ENCODE measurements at regions not wholly inside any gene's neighbourhood (a gene's known extent, or its start where the extent isn't known, plus 50 kb on each side); places are given as distances from the start of the nearest gene placed in this dataset.

GRCh38 chr6:105648276-105648675, 245.4 kb upstream of the PREP start:
- no peak for DNase-seq (ENCODE audit: low spot score)

GRCh38 chr6:105646391-105646867, 243.5 kb upstream of the PREP start:
- DNase-seq (ENCODE audit: low spot score): peak; percentile 2

DNA sequence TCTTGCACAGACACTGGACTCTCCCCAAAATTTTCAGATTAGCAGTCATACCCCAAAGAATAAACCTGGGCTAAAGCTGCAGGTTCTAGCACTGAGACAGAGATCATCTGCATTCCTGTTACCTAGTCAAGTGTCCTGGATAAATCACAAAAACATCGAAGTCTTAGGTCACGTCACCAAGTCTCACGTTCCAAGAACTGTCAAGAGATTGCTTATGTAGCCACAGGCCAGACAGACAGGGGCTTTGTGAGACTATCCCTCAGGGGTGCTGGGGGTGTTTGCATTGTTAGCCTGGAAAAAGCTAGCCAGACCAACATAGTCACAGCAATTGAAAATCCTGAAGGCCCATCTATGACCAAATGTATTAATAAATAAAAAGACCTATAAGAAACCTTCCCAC, 243.1 kb upstream of the PREP start:
- DNase-seq (ENCODE audit: low spot score): no peak

DNA sequence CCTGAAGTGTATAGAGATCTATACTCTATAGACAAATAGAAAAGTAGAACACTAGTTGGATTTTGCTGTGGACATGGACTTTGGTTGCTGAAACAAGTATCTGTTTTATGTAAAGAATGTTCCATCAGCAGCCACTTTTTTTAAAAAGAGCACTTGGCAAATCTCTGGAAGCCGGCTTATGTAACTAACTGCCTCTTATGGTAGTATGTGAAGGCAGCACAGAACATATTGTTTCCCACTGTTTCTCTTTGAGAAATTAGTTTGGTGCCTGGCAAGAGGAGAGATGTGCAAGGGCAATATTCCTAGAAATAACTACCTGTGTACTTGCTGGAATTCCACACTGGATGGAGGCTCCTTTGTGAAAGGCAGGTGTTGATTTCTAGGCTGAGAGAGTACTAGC, 242.3 kb upstream of the PREP start:
- DNase-seq (ENCODE audit: low spot score): no peak

- no peak for DNase-seq (ENCODE audit: low spot score)
These were observed 241.8 kb upstream of the PREP start for GRCh38 chr6:105644691-105645090.

- no peak for DNase-seq (ENCODE audit: low spot score)
These were observed 241.2 kb upstream of the PREP start for GRCh38 chr6:105644073-105644489.

GRCh38 chr6:105642708-105643107, 239.8 kb upstream of the PREP start:
- DNase-seq (ENCODE audit: low spot score): no peak

GRCh38 chr6:105641504-105641903, 238.6 kb upstream of the PREP start:
- no peak for DNase-seq (ENCODE audit: low spot score)

DNA sequence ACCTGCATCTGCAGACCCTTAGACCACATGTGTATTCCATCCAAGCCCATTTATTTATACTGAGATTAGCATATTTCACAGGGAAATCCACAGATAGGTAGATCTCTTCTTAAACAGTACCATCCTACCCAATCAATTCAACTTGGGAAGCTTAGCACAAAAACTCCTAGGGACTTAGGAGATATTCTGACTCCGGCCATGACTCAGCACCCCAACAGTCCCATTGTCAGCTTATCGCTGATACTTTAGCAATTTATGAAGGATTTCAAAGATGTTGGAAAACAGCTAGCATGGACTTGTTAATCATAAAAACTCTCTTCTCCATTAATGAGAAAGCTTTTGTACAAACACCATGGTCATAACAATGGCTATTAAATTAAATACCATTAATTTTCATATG, 236.2 kb upstream of the PREP start:
- no peak for DNase-seq (ENCODE audit: low spot score)

DNA sequence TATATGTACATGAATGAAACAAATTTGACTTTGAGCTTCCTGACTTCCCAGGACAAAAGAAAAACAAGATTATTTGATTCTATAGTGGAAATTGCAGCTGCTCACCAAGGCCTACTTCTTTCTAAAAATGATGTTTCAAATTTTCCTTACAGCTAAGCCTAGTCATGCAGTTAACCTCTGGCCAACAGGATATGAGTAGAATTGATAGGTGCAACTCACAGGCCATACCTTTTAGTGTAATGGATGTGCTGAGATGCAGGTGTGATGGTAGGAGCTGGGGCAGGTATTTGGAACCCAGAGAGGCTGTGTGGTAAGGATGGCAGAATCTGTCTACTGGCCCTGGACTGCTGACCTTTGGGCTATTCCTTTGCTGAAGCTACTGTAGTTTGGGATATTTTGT, 230.9 kb upstream of the PREP start:
- DNase-seq (ENCODE audit: low spot score): no peak

DNA sequence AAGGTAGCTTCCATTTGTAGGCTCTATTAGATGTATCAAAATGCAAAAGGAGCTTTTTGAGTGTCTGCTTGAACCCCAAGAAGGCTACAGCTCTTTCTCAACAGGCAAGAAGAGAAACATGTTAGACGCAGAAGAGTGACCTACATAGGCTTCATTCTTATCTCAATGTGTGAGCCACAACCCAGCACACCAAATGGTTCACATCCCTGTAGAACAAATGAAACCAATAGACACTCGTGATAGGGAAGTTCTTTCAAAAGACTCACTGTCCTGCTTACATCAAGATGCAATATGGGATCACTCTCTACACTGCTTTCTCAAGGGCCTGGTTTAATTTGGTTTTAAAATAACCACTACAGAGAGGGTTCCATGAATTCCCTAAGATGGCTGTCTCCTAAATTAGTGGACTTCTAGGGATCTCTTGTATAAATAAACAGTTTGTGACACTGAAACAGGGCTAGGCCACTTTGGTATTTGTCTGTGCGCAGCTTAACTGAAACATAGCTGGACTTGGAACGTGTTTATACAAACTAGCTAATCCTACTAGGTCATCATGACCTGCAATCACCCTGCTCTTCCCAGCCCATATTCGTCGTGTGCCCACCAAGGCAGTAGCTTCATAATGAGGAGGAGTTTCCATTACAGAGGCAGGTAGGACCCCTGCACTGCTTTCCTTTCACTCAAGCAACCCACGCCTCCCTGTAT, 225.4 kb upstream of the PREP start:
- DNase-seq (ENCODE audit: low spot score): no peak

DNA sequence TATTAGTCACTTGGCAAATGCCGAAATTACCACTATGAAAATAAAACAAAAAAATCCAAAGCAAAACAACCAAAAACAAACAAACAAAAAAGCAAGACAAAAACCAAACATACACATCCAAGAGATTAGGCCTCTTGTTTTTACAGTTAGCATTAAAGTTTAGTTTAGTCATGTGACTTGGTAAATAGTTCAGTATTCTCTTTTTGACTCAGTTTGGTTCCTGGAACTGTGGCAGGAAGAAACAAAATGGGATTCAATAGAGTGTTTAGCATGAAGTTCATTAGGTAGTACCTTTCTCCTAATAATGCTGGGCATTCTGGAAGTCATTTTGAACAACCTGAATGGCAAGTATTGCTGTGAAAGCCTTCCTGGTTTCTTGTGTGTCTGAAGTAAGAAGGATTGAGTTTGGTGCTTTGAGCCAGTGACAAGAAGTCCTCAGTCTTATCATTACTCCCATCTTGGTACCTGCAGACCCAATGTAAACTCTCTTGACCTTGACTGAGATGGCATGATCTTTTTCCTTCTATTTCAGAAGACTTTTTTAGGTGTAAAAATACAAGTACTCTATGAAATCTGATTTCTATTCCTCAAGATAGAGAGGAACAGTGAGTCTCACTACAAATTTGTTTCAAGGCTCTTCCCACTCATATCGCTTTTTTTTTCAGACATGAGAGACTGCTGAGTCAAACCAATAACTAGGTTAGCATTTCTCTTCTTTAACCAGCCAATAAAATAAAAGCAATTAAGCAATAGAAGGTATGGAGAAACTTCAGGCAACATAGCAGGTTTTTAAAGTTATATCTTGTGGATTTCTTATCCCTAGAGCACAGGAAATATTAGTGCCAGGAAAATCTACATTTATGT, 223.6 kb upstream of the PREP start:
- DNase-seq (ENCODE audit: low spot score): no peak

GRCh38 chr6:105624021-105624420, 221.1 kb upstream of the PREP start:
- DNase-seq (ENCODE audit: low spot score): no peak

DNA sequence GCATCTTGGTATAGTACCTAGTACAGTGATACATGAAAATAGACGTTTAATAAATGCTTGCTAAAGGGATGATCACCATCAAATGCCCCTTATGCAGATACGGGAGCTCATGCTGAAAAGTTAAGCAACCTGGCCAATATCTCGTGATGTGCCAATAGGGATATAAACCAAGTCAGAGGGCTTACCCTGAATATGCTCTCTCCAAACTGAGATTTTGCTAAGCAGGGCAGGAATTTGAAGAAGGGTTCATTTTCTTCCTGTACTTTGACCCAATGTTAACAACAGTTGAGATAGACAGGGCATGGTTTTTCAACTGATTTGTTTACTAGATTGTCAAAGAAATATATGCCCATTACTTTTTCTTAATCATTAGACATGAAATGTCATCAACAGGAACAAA, 219.3 kb upstream of the PREP start:
- DNase-seq (ENCODE audit: low spot score): no peak

DNA sequence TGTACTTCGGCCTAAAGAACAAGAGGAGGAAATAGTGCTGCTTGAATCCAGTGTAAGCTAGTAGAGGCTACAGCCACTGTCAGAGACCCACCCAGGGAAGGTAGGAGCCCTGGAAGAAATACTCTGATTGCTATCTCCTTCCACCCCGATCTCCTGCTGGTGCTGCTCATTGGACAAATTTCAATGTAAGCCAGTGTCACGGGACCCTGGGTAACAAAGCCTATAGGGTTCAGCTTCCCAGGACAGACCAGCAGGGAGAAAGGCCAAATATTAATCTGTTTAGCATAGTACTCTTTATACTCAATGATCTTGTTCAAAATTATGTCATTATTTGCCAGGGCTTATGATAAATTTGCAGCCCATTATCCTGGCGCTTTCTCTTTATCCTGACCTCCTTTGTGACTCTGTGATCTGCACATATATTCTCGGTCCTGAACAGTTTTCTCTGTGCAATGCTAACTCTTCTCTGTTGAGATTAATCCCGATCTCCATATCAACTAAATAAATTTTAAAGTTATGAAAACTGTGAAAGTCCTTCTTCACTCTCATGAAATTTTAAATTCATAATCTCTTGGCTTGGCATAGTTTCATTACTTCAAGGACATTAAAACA, 218.8 kb upstream of the PREP start:
- DNase-seq (ENCODE audit: low spot score): no peak

GRCh38 chr6:105620878-105621277, 218.0 kb upstream of the PREP start:
- no peak for DNase-seq (ENCODE audit: low spot score)

DNA sequence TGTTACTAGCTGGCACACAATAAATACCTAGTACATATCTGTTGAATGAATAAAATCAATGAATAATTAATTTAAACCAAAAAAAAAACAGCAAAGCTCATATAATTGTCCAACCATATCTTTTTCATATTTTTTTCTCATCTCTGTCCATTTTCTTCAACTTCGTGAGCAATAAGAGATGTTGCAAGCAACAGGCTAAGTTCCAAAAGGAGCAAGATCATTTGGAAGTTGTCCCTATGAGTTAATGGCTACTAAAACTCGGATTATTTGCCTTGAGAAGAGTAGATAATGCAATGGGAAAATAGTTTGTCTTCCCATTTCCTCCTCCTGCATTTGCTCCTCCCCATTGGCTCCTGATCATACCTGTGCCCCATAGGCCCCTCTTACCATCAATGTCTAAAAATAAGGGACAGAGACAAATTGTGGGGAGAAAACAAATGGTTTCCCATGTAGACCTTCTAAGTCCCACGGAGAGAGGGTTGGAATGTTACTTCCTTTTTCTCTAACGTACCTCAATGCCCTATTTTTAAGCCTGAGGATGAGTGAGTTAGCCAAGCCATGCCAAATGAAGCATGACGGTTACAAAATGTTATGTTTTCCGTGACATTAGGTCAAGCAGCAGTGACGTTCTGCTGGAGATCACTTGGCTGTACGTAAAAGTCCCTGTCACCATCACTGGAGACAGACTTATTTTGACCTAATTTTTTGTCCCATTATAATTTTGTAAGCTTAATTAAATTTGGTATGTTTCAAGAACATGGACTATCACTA, 217.3 kb upstream of the PREP start:
- DNase-seq (ENCODE audit: low spot score): no peak

- no peak for DNase-seq (ENCODE audit: low spot score)
These were observed 215.4 kb upstream of the PREP start for GRCh38 chr6:105618247-105618646.

DNA sequence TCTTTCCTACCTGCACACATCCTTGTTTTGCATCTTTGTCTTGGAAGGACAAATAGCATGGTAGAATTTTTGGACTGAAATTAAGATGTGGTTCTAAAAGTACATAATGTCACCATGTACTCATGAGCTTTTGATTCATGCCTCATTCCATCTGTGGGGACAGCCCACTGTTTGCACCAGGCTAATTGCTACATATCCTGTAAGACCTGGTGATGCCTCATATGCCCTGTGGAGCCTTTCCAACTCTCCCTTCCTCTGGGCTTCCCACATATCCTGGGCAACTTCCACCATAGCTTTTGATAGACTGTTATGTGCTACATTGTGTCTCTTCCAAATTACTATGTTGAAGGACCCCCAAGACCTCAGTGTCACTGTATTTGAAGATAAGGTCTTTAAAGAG, 213.6 kb upstream of the PREP start:
- no peak for DNase-seq (ENCODE audit: low spot score)

- no peak for DNase-seq (ENCODE audit: low spot score)
These were observed 208.7 kb upstream of the PREP start for GRCh38 chr6:105611606-105612005.

DNA sequence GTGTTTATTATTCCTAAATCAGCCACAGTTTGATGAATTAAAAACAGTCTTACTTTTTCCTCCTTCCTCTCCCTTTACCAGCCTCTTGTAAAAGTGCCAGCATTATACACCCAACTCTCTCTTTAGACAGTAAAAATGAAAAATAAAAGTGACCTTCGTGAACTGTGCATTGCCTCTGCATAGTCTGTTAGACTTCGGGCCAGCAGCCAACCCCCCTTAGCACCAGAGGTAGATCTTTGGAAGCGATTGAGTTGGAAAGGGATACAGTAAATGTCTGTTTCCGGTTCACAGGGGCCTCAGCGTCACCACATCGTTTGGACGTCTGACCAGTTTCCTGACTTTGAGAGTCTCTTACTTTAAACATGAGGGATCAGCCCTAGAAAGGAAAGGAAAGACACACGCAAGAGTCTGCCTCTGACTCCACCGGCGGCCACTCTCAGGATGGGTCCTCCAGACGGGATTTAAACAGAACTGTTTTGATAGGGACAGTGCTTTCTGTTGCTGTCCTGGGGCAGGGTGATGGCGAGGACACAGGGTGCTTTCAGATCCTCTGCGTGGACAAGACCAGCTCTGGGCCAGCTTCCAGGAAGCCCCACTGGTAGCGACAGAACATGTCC, 206.6 kb upstream of the PREP start:
- no peak for DNase-seq (ENCODE audit: low spot score)
